Lung (tissue), 11 donors: ENCODE measurements at regions not wholly inside any gene's neighbourhood (a gene's known extent, or its start where the extent isn't known, plus 50 kb on each side); places are given as distances from the start of the nearest gene placed in this dataset.

ENCODE experiments used
- ATAC-seq: fragments of 200-7000 bp; cut with Tn5 transposase; one replicate; pipeline ENCODE4 v1.9.1; 2020; ENCODE audit warnings: moderate number of reproducible peaks; ENCODE audit not compliant: insufficient read depth, low FRiP score
- DNase-seq, 3 donors: peaks; one replicate each; pipeline ENCODE4 v3.0.0-alpha.2; 2013 to 2017
- H3K27ac ChIP-seq, 2 donors: one replicate each; pipeline ENCODE4 v1.5.1; 2013; ENCODE audit warnings: mild to moderate bottlenecking in 2 of 2, moderate library complexity in 2 of 2, control low read depth in 1 of 2, inconsistent platforms in 1 of 2, low read depth in 1 of 2, low read length in 1 of 2
- H3K27me3 ChIP-seq, 3 donors: one replicate each; pipeline ENCODE4 v1.5.1; 2013; ENCODE audit warnings: low read length in 2 of 3; ENCODE audit not compliant: control insufficient read depth in 3 of 3, insufficient read depth in 3 of 3
- H3K36me3 ChIP-seq, 4 donors: one replicate each; pipeline ENCODE4 v1.5.1; 2013; ENCODE audit warnings: low read length in 4 of 4, mild to moderate bottlenecking in 1 of 4, moderate library complexity in 1 of 4; ENCODE audit not compliant: control insufficient read depth in 4 of 4, insufficient read depth in 4 of 4
- H3K4me1 ChIP-seq, 5 donors: one replicate each; pipeline ENCODE4 v1.5.1; 2013; ENCODE audit warnings: low read length in 5 of 5, mild to moderate bottlenecking in 2 of 5, moderate library complexity in 1 of 5; ENCODE audit not compliant: control insufficient read depth in 5 of 5, insufficient read depth in 5 of 5
- H3K4me3 ChIP-seq: one replicate; pipeline ENCODE4 v1.5.1; 2013; ENCODE audit warnings: mild to moderate bottlenecking, control low read depth, moderate library complexity
- H3K9ac ChIP-seq, 2 donors: one replicate each; pipeline ENCODE4 v1.5.1; 2013; ENCODE audit warnings: low read length in 2 of 2, control low read depth in 1 of 2; ENCODE audit not compliant: insufficient read depth in 1 of 2
- H3K9me3 ChIP-seq, 4 donors: one replicate each; pipeline ENCODE4 v1.5.1; 2013; ENCODE audit warnings: low read length in 3 of 4, mild to moderate bottlenecking in 1 of 4, moderate library complexity in 1 of 4; ENCODE audit not compliant: control insufficient read depth in 4 of 4, insufficient read depth in 3 of 4
- CTCF ChIP-seq: IDR thresholded peaks from 2 replicates; pipeline ENCODE4 v1.5.1; 2012; ENCODE audit warnings: mild to moderate bottlenecking; ENCODE audit errors: control extremely low read depth, extremely low read depth
- WGBS, 2 donors: extraction: QIAGEN DNeasy Blood & Tissue Kit; methylation state at CpG; one replicate each; pipeline ENCODE4 v1.1.7; 2013; 5-methylcytosine and 5-hydroxymethylcytosine counted together
- donor health status: control.
- donor health status: control.
- donor health status: Bipolar disorder and iron deficiency.
- donor health status: healthy.
- donor health status: DM: yes; HTN: yes; CAD: no.

- DNase-seq (no peak), ATAC-seq (no peak)
- Histone ChIP-seq H3K27me3 (no peaks in the 10 kb centered on the region), H3K4me1 (no peaks in the 10 kb centered on the region), H3K27ac (no peak overlapping the region), H3K9me3 (peaks cover 0 to 4% (median 2%) of the 10 kb centered on the region in 4 donors), H3K9ac (no peak overlapping the region), H3K4me3 (no peak overlapping the region), H3K36me3 (peaks cover 0 to 9% (median under 1%) of the 10 kb centered on the region in 4 donors)
- no peak for TF ChIP-seq CTCF
- WGBS, 2 donors = 98 to 100% methylated on average over 1 of the region's 1 CpG
Measured at GRCh38 chr2:143988082-143988481, 531.8 kb downstream of the ZEB2 start.

GRCh38 chr2:143981428-143981827, 538.5 kb downstream of the ZEB2 start:
- Histone ChIP-seq H3K4me1 (peaks cover 0 to 3% (median 0%) of the 10 kb centered on the region in 5 donors), H3K27me3 (no peaks in the 10 kb centered on the region), H3K9ac (no peak overlapping the region), H3K27ac (no peak overlapping the region), H3K4me3 (no peak overlapping the region), H3K36me3 (peaks cover 0 to 9% (median 0%) of the 10 kb centered on the region in 4 donors), H3K9me3 (peaks cover 0 to 4% (median 2%) of the 10 kb centered on the region in 4 donors)
- no peak for TF ChIP-seq CTCF
- 96 to 97% methylated on average over 2 of the region's 2 CpGs for whole genome bisulfite sequencing, 2 donors
- no peak for ATAC-seq
- no peak for DNase-seq

- ATAC-seq (no peak), DNase-seq (no peak)
- Histone ChIP-seq H3K9me3 (no peaks in the 10 kb centered on the region), H3K36me3 (no peaks in the 10 kb centered on the region), H3K9ac (no peak overlapping the region), H3K4me1 (peaks cover 0 to 3% (median 0%) of the 10 kb centered on the region in 5 donors), H3K27ac (no peak overlapping the region), H3K27me3 (no peaks in the 10 kb centered on the region), H3K4me3 (no peak overlapping the region)
- 95 to 97% methylated on average over 6 of the region's 6 CpGs for WGBS, 2 donors
- TF ChIP-seq CTCF = no peak
Measured at GRCh38 chr2:143977356-143977755, 542.6 kb downstream of the ZEB2 start.

- Histone ChIP-seq H3K27ac (no peak overlapping the region), H3K4me3 (no peak overlapping the region), H3K4me1 (no peaks in the 10 kb centered on the region), H3K9me3 (no peaks in the 10 kb centered on the region), H3K27me3 (no peaks in the 10 kb centered on the region), H3K9ac (no peak overlapping the region), H3K36me3 (no peaks in the 10 kb centered on the region)
- 94 to 96% methylated on average over 1 of the region's 1 CpG for WGBS, 2 donors
- no peak for TF ChIP-seq CTCF
- ATAC-seq = no peak
- no peak for DNase-seq
Measured at GRCh38 chr2:143975216-143975615, 544.7 kb downstream of the ZEB2 start.
